Heart left ventricle (tissue), 13 donors: ENCODE measurements at regions not wholly inside any gene's neighbourhood (a gene's known extent, or its start where the extent isn't known, plus 50 kb on each side); places are given as distances from the start of the nearest gene placed in this dataset.

ENCODE experiments used
- CTCF ChIP-seq, 12 donors: fragments of 200-600 bp; sonication (generic) in 4 of 12; IDR thresholded peaks; one replicate each; pipeline versions ENCODE4 v1.5.0 to v1.8.0; 2018 to 2022; ENCODE audit warnings: antibody characterized with exemption in 12 of 12, mild to moderate bottlenecking in 5 of 12
- POLR2A ChIP-seq, 2 donors: fragments of 450-650 bp; IDR thresholded peaks; one replicate each; pipeline ENCODE4 v1.6.1; 2017; ENCODE audit warnings: antibody characterized with exemption in 2 of 2, mild to moderate bottlenecking in 2 of 2, moderate library complexity in 2 of 2
- donor health status: ischemic (EF 13 %, LVEDD 7.1; RV severe dilation, severe dysfunction).
- donor health status: DM: no; HTN: yes; CAD: no.
- donor health status: DM: no; HTN: no; CAD: no.
- donor health status: ischemic (EF 25% LVEDD 6.9; RV normal size, moderate dysfunction).
- donor health status: ischemic (EF 25% LVEDD 5.7; RV mildly dilated, moderate dysfunction).
- donor health status: ischemic (EF 35%, LVEDD 5.7; RV mildly dilated, moderate dysfunction).
- donor health status: nonischemic (EF 11% LVEDD 7.7; RV severe dilation, severe dysfunction).
- donor health status: DM: yes; HTN: yes; CAD: no.
- donor health status: PGD.
- donor health status: ischemic (EF 29% LVEDD 5.4; RV normal size, mild dysfunction).
- donor health status: nonischemic (EF 23%, LVEDD 6.1; RV moderate dilation, normal function).

DNA sequence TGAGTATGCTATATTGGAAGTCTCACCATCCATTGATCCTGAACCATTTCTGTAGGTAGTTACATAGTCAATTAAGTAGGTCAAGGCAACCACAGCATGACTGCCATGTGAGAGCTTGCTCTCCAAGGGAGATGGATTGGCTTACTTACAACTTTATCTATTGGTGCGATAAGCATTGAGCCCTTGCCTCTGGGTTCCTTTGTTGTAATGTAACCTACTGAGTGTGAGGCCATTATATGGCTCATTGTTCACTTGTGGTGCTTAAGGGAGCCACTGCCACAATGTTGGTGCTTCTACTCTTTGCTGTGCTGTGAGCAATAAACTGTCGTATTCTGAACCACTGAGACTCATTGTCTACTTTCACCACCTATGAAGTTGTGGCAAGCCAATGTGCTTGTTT lies 510.6 kb upstream of the ITGA1 start:
- TF ChIP-seq CTCF (IDR thresholded peaks at IDR 0.05) (no peak), POLR2A (IDR thresholded peaks at IDR 0.05) (no peak)
